Spleen (tissue), 11 donors: ENCODE measurements at regions not wholly inside any gene's neighbourhood (a gene's known extent, or its start where the extent isn't known, plus 50 kb on each side); places are given as distances from the start of the nearest gene placed in this dataset.

Experiments used
- DNase-seq: peaks from one replicate; pipeline ENCODE4 v3.0.0-alpha.2; 2020
- H3K27ac ChIP-seq, 8 donors: fragments of 200-600 bp; sonication (generic) in 7 of 8; 1 replicate in 4 of 8; 2 replicates in 4 of 8; pipeline versions ENCODE4 v1.5.0 to v1.8.0; 2016 to 2021; ENCODE audit warnings: inconsistent platforms in 4 of 8, mild to moderate bottlenecking in 4 of 8, moderate library complexity in 1 of 8
- H3K27me3 ChIP-seq, 7 donors: fragments of 200-600 bp; sonication (generic) in 6 of 7; replicated peaks in 1 of 7; 1 replicate in 4 of 7; 2 replicates in 3 of 7; pipeline versions ENCODE4 v1.5.0 to v1.8.0; 2016 to 2021; ENCODE audit warnings: inconsistent platforms in 3 of 7, mild to moderate bottlenecking in 1 of 7
- H3K36me3 ChIP-seq, 6 donors: fragments of 200-600 bp; sonication (generic) in 5 of 6; 1 replicate in 4 of 6; 2 replicates in 2 of 6; pipeline versions ENCODE4 v1.5.0 to v1.8.0; 2016 to 2021; ENCODE audit warnings: inconsistent platforms in 2 of 6
- H3K4me1 ChIP-seq, 6 donors: fragments of 200-600 bp; sonication (generic) in 5 of 6; 1 replicate in 3 of 6; 2 replicates in 3 of 6; pipeline versions ENCODE4 v1.5.0 to v1.8.0; 2016 to 2021; ENCODE audit warnings: inconsistent platforms in 3 of 6
- H3K4me3 ChIP-seq, 8 donors: fragments of 200-600 bp; sonication (generic) in 7 of 8; 1 replicate in 4 of 8; 2 replicates in 4 of 8; pipeline versions ENCODE4 v1.5.0 to v1.8.0; 2016 to 2021; ENCODE audit warnings: inconsistent platforms in 4 of 8, mild to moderate bottlenecking in 4 of 8, moderate library complexity in 2 of 8
- H3K9me3 ChIP-seq, 8 donors: fragments of 200-600 bp; sonication (generic) in 7 of 8; 1 replicate in 4 of 8; 2 replicates in 4 of 8; pipeline versions ENCODE4 v1.5.0 to v1.8.0; 2016 to 2021; ENCODE audit warnings: inconsistent platforms in 4 of 8
- POLR2A ChIP-seq, 3 donors: fragments of 450-650 bp; IDR thresholded peaks; one replicate each; pipeline ENCODE4 v1.5.1; 2017; ENCODE audit warnings: antibody characterized with exemption in 3 of 3, mild to moderate bottlenecking in 1 of 3
- POLR2AphosphoS5 ChIP-seq, 3 donors: sonication (generic); formaldehyde crosslinking; IDR thresholded peaks; one replicate each; pipeline ENCODE4 v1.5.1; 2017; ENCODE audit warnings: antibody characterized with exemption in 3 of 3
- WGBS, 5 donors: extraction: QIAGEN DNeasy Blood & Tissue Kit in 3 of 5; methylation state at CpG; one replicate each; pipeline versions ENCODE4 v1.1.5 to v1.1.7; 2013 to 2018; 5-methylcytosine and 5-hydroxymethylcytosine counted together
- intact Hi-C: fragments of 100-400 bp; cut with DNase I; formaldehyde crosslinking; loops from one replicate; pipeline ENCODE4 v1.15.0; 2023; ENCODE audit warnings: low total_unique reads
- TF ChIP-seq, protein P1 (sequence below), 11 experiments: fragments of 200-600 bp in 7 of 11; fragments of 450-650 bp in 4 of 11; sonication (generic) in 4 of 11; IDR thresholded peaks in 8 of 11; conservative IDR thresholded peaks in 3 of 11; 1 replicate in 7 of 11; 2 replicates in 4 of 11; pipeline versions ENCODE4 v1.4.0 to v1.8.0; 2016 to 2021; ENCODE audit warnings: antibody characterized with exemption in 11 of 11, inconsistent platforms in 4 of 11, mild to moderate bottlenecking in 1 of 11
- donor health status: healthy with polysubstance abuse.
- donor health status: DM: no; HTN: no; CAD: no; lungs with moderate emphysema.
- donor health status: DM: no; HTN: no; CAD: no.
- donor health status: Bipolar disorder and iron deficiency.
- donor health status: healthy.
- donor health status: DM: no; HTN: no; CAD: no.
- donor health status: DM: yes; HTN: yes; CAD: no.

- DNase-seq, result no peak
- 85 to 95% (median 88%) methylated on average over 1 of the region's 1 CpG for WGBS, 5 donors
- Histone ChIP-seq H3K27me3 (no peaks in the 10 kb centered on the region), H3K4me3 (no peak overlapping the region), H3K9me3 (no peaks in the 10 kb centered on the region), H3K27ac (no peak overlapping the region), H3K4me1 (no peaks in the 10 kb centered on the region), H3K36me3 (no peaks in the 10 kb centered on the region)
- TF ChIP-seq POLR2AphosphoS5 (IDR thresholded peaks at IDR 0.05) (no peak), POLR2A (IDR thresholded peaks at IDR 0.05) (no peak)
- TF ChIP-seq, protein P1, sequence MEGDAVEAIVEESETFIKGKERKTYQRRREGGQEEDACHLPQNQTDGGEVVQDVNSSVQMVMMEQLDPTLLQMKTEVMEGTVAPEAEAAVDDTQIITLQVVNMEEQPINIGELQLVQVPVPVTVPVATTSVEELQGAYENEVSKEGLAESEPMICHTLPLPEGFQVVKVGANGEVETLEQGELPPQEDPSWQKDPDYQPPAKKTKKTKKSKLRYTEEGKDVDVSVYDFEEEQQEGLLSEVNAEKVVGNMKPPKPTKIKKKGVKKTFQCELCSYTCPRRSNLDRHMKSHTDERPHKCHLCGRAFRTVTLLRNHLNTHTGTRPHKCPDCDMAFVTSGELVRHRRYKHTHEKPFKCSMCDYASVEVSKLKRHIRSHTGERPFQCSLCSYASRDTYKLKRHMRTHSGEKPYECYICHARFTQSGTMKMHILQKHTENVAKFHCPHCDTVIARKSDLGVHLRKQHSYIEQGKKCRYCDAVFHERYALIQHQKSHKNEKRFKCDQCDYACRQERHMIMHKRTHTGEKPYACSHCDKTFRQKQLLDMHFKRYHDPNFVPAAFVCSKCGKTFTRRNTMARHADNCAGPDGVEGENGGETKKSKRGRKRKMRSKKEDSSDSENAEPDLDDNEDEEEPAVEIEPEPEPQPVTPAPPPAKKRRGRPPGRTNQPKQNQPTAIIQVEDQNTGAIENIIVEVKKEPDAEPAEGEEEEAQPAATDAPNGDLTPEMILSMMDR (IDR thresholded peaks at IDR 0.05 in 8 of 11, conservative IDR thresholded peaks at IDR 0.05 in 3 of 11), result no peak
- intact Hi-C loops, result no loop called here
Measured at GRCh38 chr7:79855172-79855571, 279.5 kb upstream of the GNAI1 start.

GRCh38 chr7:79854621-79855020 lies 280.0 kb upstream of the GNAI1 start:
- no peaks in the 10 kb centered on the region for H3K27me3 ChIP-seq
- H3K4me3 ChIP-seq, result no peak overlapping the region

DNA sequence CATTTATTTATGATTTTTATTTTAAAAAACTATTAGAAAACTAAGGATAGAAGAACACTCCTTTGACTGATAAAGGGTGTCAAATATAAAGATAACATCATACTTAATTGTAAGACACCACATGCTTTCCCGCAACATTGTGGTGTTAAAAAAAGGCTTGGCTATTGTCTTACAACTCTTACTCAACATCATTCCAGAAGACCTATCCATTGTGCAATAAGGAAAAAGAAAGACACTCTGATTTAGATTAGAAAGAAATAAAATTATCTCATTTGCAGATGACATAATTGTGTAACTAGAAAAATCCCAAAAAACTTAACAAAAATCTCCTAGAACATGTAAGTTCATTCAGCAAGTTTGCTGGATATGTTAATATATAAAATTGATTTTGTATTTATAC lies 296.7 kb upstream of the GNAI1 start:
- TF ChIP-seq, protein P1 (IDR thresholded peaks at IDR 0.05 in 8 of 11, conservative IDR thresholded peaks at IDR 0.05 in 3 of 11), result no peak
- TF ChIP-seq POLR2A (IDR thresholded peaks at IDR 0.05) (no peak), POLR2AphosphoS5 (IDR thresholded peaks at IDR 0.05) (no peak)
- Histone ChIP-seq H3K27ac (no peak overlapping the region), H3K9me3 (no peaks in the 10 kb centered on the region), H3K36me3 (no peaks in the 10 kb centered on the region), H3K4me3 (no peak overlapping the region), H3K4me1 (no peaks in the 10 kb centered on the region), H3K27me3 (no peaks in the 10 kb centered on the region)
- DNase-seq, result no peak
- 91 to 98% (median 95%) methylated on average over 1 of the region's 1 CpG for WGBS, 5 donors
- intact Hi-C loops, result no loop called here

More at GRCh38 chr7:79854621-79855020, 280.0 kb upstream of the GNAI1 start:
- intact Hi-C loops, result no loop called here
- H3K4me1 ChIP-seq, result no peaks in the 10 kb centered on the region
- TF ChIP-seq, protein P1 (IDR thresholded peaks at IDR 0.05 in 8 of 11, conservative IDR thresholded peaks at IDR 0.05 in 3 of 11), result no peak
- TF ChIP-seq POLR2AphosphoS5 (IDR thresholded peaks at IDR 0.05) (no peak), POLR2A (IDR thresholded peaks at IDR 0.05) (no peak)
- no peaks in the 10 kb centered on the region for H3K36me3 ChIP-seq
- 77 to 94% (median 90%) methylated on average over 2 of the region's 2 CpGs for WGBS, 5 donors
- no peak for DNase-seq
- no peaks in the 10 kb centered on the region for H3K9me3 ChIP-seq
- no peak overlapping the region for H3K27ac ChIP-seq

- intact Hi-C loops, result no loop called here
Measured at GRCh38 chr7:79833616-79834015, 301.0 kb upstream of the GNAI1 start.

DNA sequence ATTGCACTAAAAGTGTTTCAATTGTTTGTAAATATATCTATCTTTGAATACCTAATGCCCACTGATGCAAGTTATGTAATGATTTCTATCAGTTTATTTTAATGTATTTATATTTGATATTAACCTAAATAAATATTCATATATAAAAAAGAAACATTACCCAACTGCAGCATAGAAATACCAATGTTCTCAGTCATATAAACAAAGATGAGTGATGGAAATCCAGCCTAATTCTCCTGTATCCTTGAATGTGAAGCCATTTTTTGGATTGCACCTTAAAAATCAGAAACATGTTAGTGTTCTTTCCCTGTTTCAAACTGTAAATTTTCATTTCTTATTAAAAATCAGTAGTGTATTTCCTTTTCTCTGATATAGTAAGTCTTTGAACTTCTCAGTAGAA lies 305.8 kb upstream of the GNAI1 start:
- no peak overlapping the region for H3K27ac ChIP-seq
- H3K36me3 ChIP-seq, result no peaks in the 10 kb centered on the region
- H3K9me3 ChIP-seq, result no peaks in the 10 kb centered on the region
- no peak overlapping the region for H3K4me3 ChIP-seq
- no peak for TF ChIP-seq POLR2A (IDR thresholded peaks at IDR 0.05)
- TF ChIP-seq POLR2AphosphoS5 (IDR thresholded peaks at IDR 0.05), result no peak
- TF ChIP-seq, protein P1 (IDR thresholded peaks at IDR 0.05 in 8 of 11, conservative IDR thresholded peaks at IDR 0.05 in 3 of 11), result no peak
- no peak for DNase-seq
- no peaks in the 10 kb centered on the region for H3K4me1 ChIP-seq
- no peaks in the 10 kb centered on the region for H3K27me3 ChIP-seq
- intact Hi-C loops, result no loop called here

More at GRCh38 chr7:79833616-79834015, 301.0 kb upstream of the GNAI1 start:
- no peaks in the 10 kb centered on the region for H3K36me3 ChIP-seq
- no peaks in the 10 kb centered on the region for H3K4me1 ChIP-seq
- WGBS, 5 donors, result 54 to 80% (median 72%) methylated on average over 1 of the region's 1 CpG
- H3K4me3 ChIP-seq, result no peak overlapping the region
- TF ChIP-seq POLR2A (IDR thresholded peaks at IDR 0.05), result no peak
- H3K9me3 ChIP-seq, result no peaks in the 10 kb centered on the region
- H3K27me3 ChIP-seq, result no peaks in the 10 kb centered on the region
- no peak overlapping the region for H3K27ac ChIP-seq
- no peak for DNase-seq
